ENCODE measurements at regions not wholly inside any gene's neighbourhood (a gene's known extent, or its start where the extent isn't known, plus 50 kb on each side); places are given as distances from the start of the nearest gene placed in this dataset.
"Not testable (repeated sequence)": the region's sequence is repeated elsewhere in the genome, so short reads cannot be mapped to it uniquely, and the experiment has no call there.

DNA sequence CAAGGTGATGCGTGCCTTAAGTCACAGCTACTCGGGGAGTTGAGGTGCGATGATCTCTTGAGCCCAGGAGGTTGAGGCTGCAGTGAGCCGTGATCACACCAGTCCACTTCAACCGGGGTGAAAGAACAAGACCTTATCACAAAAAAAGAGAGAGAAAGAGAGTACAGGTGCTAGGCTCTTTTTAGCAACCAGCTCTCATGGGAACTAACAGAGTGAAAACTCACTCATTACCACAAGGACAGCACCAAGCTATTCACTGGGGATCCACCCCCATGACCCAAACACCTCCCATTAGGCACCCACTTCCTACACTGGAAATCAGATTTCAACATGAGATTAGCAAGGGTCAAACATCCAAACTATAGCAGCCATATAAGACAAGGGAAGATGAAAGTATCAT lies 164.2 kb downstream of the NDUFA12 start:
- no peaks in the 10 kb centered on the region for H3K9me3 Mint-ChIP-seq
- H3K4me1 Mint-ChIP-seq = no peaks in the 10 kb centered on the region
- no peak overlapping the region for H3K27ac Mint-ChIP-seq
- DNase-seq (no peak), ATAC-seq (no peak)
- H3K4me3 Mint-ChIP-seq = no peak overlapping the region
- peaks cover 10% of the 10 kb centered on the region for H3K27me3 Mint-ChIP-seq

DNA sequence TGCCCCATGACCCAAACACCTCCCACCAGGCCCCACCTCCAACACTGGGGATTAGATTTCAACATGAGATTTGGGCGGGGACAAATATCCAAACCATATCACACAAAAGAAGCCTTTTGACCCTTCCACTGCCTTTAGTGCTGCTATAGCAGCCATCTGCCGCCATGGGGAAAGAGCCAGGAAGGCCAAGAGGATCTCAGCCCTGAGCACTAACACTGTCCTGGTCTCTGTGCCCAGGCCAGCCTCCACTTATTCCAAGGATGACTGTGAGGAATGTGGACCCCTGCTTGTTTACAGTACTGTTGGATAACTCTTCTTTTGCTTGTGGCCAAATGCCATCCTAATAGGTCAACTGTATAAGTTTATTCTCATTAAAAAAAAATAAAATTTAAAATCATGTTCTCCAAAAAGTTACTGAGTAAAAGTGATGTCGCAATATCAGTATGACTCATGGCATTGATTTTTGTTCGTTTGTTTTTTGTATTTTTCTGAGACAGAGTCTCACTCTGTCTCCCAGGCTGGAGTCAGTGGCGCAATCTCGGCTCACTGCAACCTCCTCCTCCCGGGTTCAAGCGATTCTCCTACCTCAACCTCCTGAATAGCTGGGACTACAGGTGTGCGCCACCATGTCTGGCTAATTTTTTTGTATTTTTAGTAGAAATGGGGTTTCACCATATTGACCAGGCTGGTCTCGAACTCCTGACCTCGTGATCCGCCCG lies 166.4 kb downstream of the NDUFA12 start:
- not testable (repeated sequence) for H3K9me3 Mint-ChIP-seq, H3K4me1 Mint-ChIP-seq, H3K4me3 Mint-ChIP-seq, DNase-seq, H3K27me3 Mint-ChIP-seq, ATAC-seq, H3K27ac Mint-ChIP-seq

DNA sequence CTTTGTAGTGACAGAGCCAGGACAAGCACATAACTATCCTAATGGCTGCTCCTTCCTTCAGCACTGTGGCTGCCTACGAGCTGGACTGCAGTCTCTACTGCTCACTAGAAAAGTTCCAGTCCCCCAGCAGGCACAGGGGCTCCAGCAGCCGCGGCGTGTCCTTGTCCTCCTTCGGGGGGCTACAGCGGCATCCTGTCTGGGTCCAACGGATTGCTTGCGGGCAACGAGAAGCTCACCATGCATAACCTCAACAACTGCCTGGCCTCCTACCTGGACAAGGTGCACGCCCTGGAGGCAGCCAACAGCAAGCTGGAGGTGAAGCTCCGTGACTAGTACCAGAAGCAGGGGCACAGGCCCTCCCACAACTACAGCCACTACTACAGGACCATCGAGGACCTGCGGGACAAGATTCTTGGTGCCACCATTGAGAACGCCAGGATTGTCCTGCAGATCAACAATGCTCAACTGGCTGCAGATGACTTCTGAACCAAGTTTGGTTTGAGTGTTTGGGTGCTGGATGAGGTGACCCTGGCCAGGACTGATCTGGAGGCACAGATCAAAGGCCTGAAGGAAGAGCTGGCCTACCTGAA lies 169.4 kb downstream of the NDUFA12 start:
- no peak for ATAC-seq
- H3K27ac Mint-ChIP-seq = no peak overlapping the region
- no peak for DNase-seq
- H3K4me1 Mint-ChIP-seq = peaks cover 26% of the 10 kb centered on the region
- no peaks in the 10 kb centered on the region for H3K27me3 Mint-ChIP-seq
- no peaks in the 10 kb centered on the region for H3K9me3 Mint-ChIP-seq
- no peak overlapping the region for H3K4me3 Mint-ChIP-seq

GRCh38 chr12:94832780-94833681 lies 170.5 kb downstream of the NDUFA12 start:
- Mint-ChIP-seq H3K27ac (no peak overlapping the region), H3K27me3 (no peaks in the 10 kb centered on the region), H3K4me3 (no peak overlapping the region), H3K4me1 (peaks cover 26% of the 10 kb centered on the region), H3K9me3 (peaks cover 0 to 1% of the 10 kb centered on the region in 2 donors)
- ATAC-seq (no peak), DNase-seq (no peak)

GRCh38 chr12:94832105-94832504 lies 171.4 kb downstream of the NDUFA12 start:
- no peak for ATAC-seq
- Mint-ChIP-seq H3K27ac (no peak overlapping the region), H3K9me3 (peaks cover 0 to 5% of the 10 kb centered on the region in 2 donors), H3K27me3 (no peaks in the 10 kb centered on the region), H3K4me3 (peak overlapping the region in 1 of 2 donors; percentile 59), H3K4me1 (peaks cover 26% of the 10 kb centered on the region)
- DNase-seq = no peak

- H3K4me1 Mint-ChIP-seq = peaks cover 26% of the 10 kb centered on the region
- H3K9me3 Mint-ChIP-seq = peaks cover 0 to 5% of the 10 kb centered on the region in 2 donors
- ATAC-seq = peak; percentile 94
- peak overlapping the region; percentile 84 to 90 for H3K27ac Mint-ChIP-seq
- H3K4me3 Mint-ChIP-seq = peak overlapping the region; percentile 59 to 68
- no peaks in the 10 kb centered on the region for H3K27me3 Mint-ChIP-seq
- peak; percentile 21 to 81 for DNase-seq
Measured at GRCh38 chr12:94831081-94831751, 172.3 kb downstream of the NDUFA12 start.

DNA sequence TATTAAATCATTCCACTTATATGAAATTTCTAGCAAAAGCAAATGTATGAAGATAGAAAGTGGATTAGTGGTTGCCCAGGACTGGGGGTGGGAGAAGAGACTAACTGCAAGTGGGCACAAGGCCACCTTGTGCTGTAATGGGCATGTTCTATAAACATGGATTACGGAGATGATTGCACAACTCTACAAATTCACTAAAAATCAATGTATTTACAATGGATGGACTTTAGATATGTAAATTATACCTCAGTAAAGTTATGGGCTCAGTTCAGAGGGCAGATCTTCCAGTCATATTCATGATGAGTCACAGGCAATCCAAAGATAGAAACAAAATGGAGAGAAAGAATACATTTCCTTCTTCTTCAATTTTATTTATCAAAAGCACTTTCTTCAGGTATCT lies 173.9 kb downstream of the NDUFA12 start:
- Mint-ChIP-seq H3K9me3 (peaks cover 0 to 5% of the 10 kb centered on the region in 2 donors), H3K27me3 (no peaks in the 10 kb centered on the region), H3K27ac (no peak overlapping the region), H3K4me1 (peaks cover 26% of the 10 kb centered on the region), H3K4me3 (no peak overlapping the region)
- no peak for ATAC-seq
- no peak for DNase-seq

- DNase-seq (no peak), ATAC-seq (no peak)
- Mint-ChIP-seq H3K27ac (peak overlapping the region in 1 of 2 donors; percentile 36), H3K4me3 (no peak overlapping the region), H3K27me3 (peaks cover 7% of the 10 kb centered on the region), H3K9me3 (peaks cover 1 to 2% of the 10 kb centered on the region in 2 donors), H3K4me1 (peaks cover 5% of the 10 kb centered on the region)
Measured at GRCh38 chr12:94819011-94819410, 168.7 kb upstream of the TMCC3 start.

GRCh38 chr12:94817695-94818075 lies 167.3 kb upstream of the TMCC3 start:
- DNase-seq (no peak), ATAC-seq (no peak)
- Mint-ChIP-seq H3K4me1 (peaks cover 5% of the 10 kb centered on the region), H3K27ac (no peak overlapping the region), H3K9me3 (peaks cover 15% of the 10 kb centered on the region in 2 donors), H3K4me3 (no peak overlapping the region), H3K27me3 (peaks cover 7% of the 10 kb centered on the region)

DNA sequence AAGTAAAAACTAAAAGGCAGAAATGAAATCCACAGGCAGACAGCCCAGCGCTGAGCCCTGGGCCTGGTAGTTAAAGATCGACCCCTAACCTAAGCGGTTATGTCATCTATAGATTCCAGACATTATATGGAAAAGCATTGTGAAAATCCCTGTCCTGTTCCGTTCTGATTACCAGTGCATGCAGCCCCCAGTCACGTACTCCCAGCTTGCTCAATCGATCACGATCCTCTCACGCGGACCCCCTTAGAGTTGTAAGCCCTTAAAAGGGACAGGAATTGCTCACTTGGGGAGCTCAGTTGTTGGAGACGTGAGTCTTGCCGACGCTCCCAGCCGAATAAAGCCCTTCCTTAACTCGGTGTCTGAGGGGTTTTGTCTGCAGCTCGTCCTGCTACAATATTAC lies 166.8 kb upstream of the TMCC3 start:
- H3K4me3 Mint-ChIP-seq, DNase-seq, H3K27ac Mint-ChIP-seq, H3K27me3 Mint-ChIP-seq, ATAC-seq, H3K4me1 Mint-ChIP-seq: not testable (repeated sequence)
- peaks cover 16 to 18% of the 10 kb centered on the region in 2 donors for H3K9me3 Mint-ChIP-seq

DNA sequence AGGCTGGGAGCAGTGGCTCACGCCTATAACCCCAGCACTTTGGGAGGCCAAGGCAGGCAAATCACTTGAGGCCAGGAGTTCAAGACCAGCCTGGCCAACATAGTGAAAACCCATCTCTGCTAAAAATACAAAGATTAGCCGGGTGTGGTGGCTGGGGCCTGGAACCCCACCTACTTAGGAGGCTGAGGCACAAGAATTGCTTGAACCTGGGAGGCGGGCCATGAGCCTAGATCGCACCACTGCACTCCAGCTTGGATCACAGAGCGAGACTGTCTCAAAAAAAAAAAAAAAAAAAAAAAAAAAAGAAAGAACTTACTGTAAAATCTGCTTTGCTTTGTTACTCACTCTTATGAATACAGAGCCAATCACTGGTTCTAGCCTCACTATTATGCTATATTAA lies 166.4 kb upstream of the TMCC3 start:
- not testable (repeated sequence) for H3K27ac Mint-ChIP-seq, DNase-seq, H3K27me3 Mint-ChIP-seq, H3K4me3 Mint-ChIP-seq, H3K4me1 Mint-ChIP-seq, ATAC-seq
- H3K9me3 Mint-ChIP-seq = peaks cover 16 to 18% of the 10 kb centered on the region in 2 donors

DNA sequence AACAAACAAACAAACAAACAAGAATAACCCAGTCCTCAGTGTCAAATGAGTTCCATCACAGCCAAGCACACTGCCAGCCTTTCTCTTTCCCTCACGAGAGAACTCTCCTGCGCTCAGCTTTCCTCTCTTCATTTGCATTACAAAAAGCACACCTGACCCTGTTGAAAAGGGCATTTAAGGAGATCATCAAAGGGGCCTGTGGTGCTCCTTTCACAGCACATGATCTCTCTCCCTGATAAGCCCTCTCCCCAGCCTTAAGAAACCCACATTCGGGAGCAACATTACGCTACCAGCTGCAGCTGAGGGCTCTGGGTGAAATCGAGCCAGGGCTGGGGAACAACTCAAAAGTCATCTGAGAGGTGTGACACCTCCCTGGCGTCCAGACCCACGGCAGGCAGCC lies 165.6 kb upstream of the TMCC3 start:
- no peak overlapping the region for H3K4me3 Mint-ChIP-seq
- H3K4me1 Mint-ChIP-seq = peaks cover 5% of the 10 kb centered on the region
- H3K27me3 Mint-ChIP-seq = peaks cover 7% of the 10 kb centered on the region
- peaks cover 16 to 18% of the 10 kb centered on the region in 2 donors for H3K9me3 Mint-ChIP-seq
- no peak overlapping the region for H3K27ac Mint-ChIP-seq
- ATAC-seq = no peak
- DNase-seq = no peak

- peaks cover 7% of the 10 kb centered on the region for H3K27me3 Mint-ChIP-seq
- DNase-seq (no peak), ATAC-seq (no peak)
- peaks cover 16 to 18% of the 10 kb centered on the region in 2 donors for H3K9me3 Mint-ChIP-seq
- no peak overlapping the region for H3K27ac Mint-ChIP-seq
- H3K4me1 Mint-ChIP-seq = peaks cover 5% of the 10 kb centered on the region
- H3K4me3 Mint-ChIP-seq = no peak overlapping the region
Measured at GRCh38 chr12:94815450-94815849, 165.1 kb upstream of the TMCC3 start.

- H3K27ac Mint-ChIP-seq = no peak overlapping the region
- peaks cover 18 to 22% of the 10 kb centered on the region in 2 donors for H3K9me3 Mint-ChIP-seq
- H3K4me1 Mint-ChIP-seq = peaks cover 5% of the 10 kb centered on the region
- ATAC-seq (no peak), DNase-seq (no peak)
- no peak overlapping the region for H3K4me3 Mint-ChIP-seq
- peaks cover 7% of the 10 kb centered on the region for H3K27me3 Mint-ChIP-seq
Measured at GRCh38 chr12:94813314-94813713, 163.0 kb upstream of the TMCC3 start.

- DNase-seq (no peak), ATAC-seq (no peak)
- H3K9me3 Mint-ChIP-seq = peaks cover 18 to 22% of the 10 kb centered on the region in 2 donors
- H3K4me1 Mint-ChIP-seq = peaks cover 5% of the 10 kb centered on the region
- peaks cover 7% of the 10 kb centered on the region for H3K27me3 Mint-ChIP-seq
- no peak overlapping the region for H3K4me3 Mint-ChIP-seq
- no peak overlapping the region for H3K27ac Mint-ChIP-seq
Measured at GRCh38 chr12:94812345-94812744, 162.0 kb upstream of the TMCC3 start.
